Ascending aorta (tissue), 2 donors: ENCODE measurements at regions not wholly inside any gene's neighbourhood (a gene's known extent, or its start where the extent isn't known, plus 50 kb on each side); places are given as distances from the start of the nearest gene placed in this dataset.

Experiments used
- DNase-seq, 2 donors: peaks; one replicate each; pipeline ENCODE4 v3.0.0-alpha.2; 2019; ENCODE audit warnings: low spot score in 2 of 2
- H3K27ac ChIP-seq, 2 donors: fragments of 200-600 bp; sonication (generic); one replicate each; pipeline ENCODE4 v1.5.1; 2016 to 2017; ENCODE audit warnings: mild to moderate bottlenecking in 1 of 2
- H3K27me3 ChIP-seq: fragments of 200-600 bp; sonication (generic); one replicate; pipeline ENCODE4 v1.5.1; 2017
- H3K36me3 ChIP-seq, 2 donors: fragments of 200-600 bp; sonication (generic); one replicate each; pipeline ENCODE4 v1.5.1; 2016
- H3K4me1 ChIP-seq, 2 donors: fragments of 200-600 bp; sonication (generic); one replicate each; pipeline ENCODE4 v1.5.1; 2016 to 2017; ENCODE audit warnings: mild to moderate bottlenecking in 1 of 2
- H3K4me3 ChIP-seq, 2 donors: fragments of 200-600 bp; sonication (generic); one replicate each; pipeline ENCODE4 v1.5.1; 2016 to 2017; ENCODE audit warnings: mild to moderate bottlenecking in 1 of 2
- H3K9me3 ChIP-seq, 2 donors: fragments of 200-600 bp; sonication (generic); one replicate each; pipeline ENCODE4 v1.5.1; 2016
- CTCF ChIP-seq, 3 experiments: fragments of 200-600 bp in 2 of 3; fragments of 450-650 bp in 1 of 3; sonication (generic) in 2 of 3; IDR thresholded peaks; one replicate each; pipeline ENCODE4 v1.5.1; 2016 to 2019; ENCODE audit warnings: antibody characterized with exemption in 3 of 3, mild to moderate bottlenecking in 1 of 3, moderate library complexity in 1 of 3
- intact Hi-C: fragments of 100-400 bp; cut with DNase I; formaldehyde crosslinking; loops from one replicate; pipeline ENCODE4 v1.15.1; 2023

DNA sequence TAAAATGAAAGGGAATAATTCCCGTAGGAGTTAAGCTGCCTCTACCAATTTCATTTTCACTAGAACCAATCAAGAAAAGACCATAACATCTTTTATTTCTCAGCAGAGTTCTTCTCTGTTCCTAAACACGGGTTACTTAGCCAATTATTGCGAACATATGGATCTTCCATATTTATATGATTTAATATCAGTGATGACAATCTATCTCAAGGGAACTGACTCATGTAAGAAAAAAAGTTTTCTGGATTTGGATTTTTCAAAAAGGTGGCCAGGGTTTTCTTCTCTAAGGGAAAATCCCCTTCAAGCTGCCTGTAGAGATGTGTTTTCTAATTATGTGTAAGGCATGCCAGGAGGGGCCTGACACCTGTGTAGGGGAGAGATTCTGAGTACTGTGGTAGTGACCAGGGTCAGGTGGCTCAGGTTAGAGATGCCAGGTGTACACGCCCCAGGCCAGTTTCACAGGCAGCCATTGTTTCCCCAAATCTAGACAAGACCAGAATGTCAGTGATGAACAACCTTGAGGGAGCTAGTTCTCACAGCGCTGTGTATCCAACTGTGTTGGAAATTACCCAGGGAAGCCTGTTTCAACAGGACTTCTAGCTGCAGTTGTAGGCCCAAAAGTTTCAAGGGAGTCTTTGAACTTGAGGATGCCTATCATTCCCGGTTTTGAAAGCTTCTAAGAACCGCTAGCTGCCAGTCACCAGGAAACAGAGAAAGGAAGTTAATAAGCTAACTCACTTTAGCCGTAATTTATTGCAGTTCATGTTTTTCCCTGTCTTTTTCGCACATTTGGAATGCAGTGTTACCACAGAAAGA is 572.5 kb upstream of the RGMB start:
- intact Hi-C loops, result no loop called here
- Histone ChIP-seq H3K27ac (no peak overlapping the region), H3K4me3 (no peak overlapping the region)

GRCh38 chr5:98204798-98205197 is 568.7 kb upstream of the RGMB start:
- H3K4me3 ChIP-seq, result no peak overlapping the region
- no peaks in the 10 kb centered on the region for H3K4me1 ChIP-seq
- no peaks in the 10 kb centered on the region for H3K27me3 ChIP-seq
- no peaks in the 10 kb centered on the region for H3K9me3 ChIP-seq
- H3K27ac ChIP-seq, result no peak overlapping the region
- intact Hi-C loops, result no loop called here
- H3K36me3 ChIP-seq, result no peaks in the 10 kb centered on the region
- no peak for TF ChIP-seq CTCF (IDR thresholded peaks at IDR 0.05)
- DNase-seq, result no peak

More for the DNA sequence above, 572.5 kb upstream of the RGMB start:
- Histone ChIP-seq H3K27me3 (no peaks in the 10 kb centered on the region), H3K9me3 (no peaks in the 10 kb centered on the region), H3K36me3 (no peaks in the 10 kb centered on the region), H3K4me1 (no peaks in the 10 kb centered on the region)
- no peak for DNase-seq
- no peak for TF ChIP-seq CTCF (IDR thresholded peaks at IDR 0.05)

- TF ChIP-seq CTCF (IDR thresholded peaks at IDR 0.05), result no peak
- no peaks in the 10 kb centered on the region for H3K27me3 ChIP-seq
Measured at GRCh38 chr5:98205691-98206461, 567.6 kb upstream of the RGMB start.

DNA sequence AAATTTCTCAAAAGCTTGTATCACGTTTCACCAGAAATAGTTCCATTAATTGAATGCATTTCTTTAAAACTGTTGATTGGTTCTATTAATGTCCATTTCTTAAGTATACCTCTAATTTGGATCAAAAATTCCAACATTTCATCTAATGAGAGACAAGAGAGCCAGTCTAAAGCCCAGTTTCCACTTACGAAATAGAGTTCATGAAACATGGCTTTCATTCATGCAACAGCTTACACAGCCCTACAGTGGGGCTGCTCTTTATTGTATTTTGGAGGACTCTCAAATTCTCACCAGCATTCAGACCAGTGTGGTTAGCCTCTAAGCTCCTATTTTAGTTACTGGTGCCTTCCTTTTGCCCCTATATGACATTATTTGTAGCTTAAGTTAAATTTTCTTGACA is 566.9 kb upstream of the RGMB start:
- Histone ChIP-seq H3K4me3 (no peak overlapping the region), H3K27me3 (no peaks in the 10 kb centered on the region), H3K27ac (no peak overlapping the region), H3K36me3 (no peaks in the 10 kb centered on the region), H3K9me3 (no peaks in the 10 kb centered on the region), H3K4me1 (no peaks in the 10 kb centered on the region)
- TF ChIP-seq CTCF (IDR thresholded peaks at IDR 0.05), result no peak
- no peak for DNase-seq
- intact Hi-C loops, result no loop called here

More at GRCh38 chr5:98205691-98206461, 567.6 kb upstream of the RGMB start:
- no peak for DNase-seq
- Histone ChIP-seq H3K27ac (no peak overlapping the region), H3K4me3 (no peak overlapping the region), H3K9me3 (no peaks in the 10 kb centered on the region), H3K4me1 (no peaks in the 10 kb centered on the region), H3K36me3 (no peaks in the 10 kb centered on the region)
- intact Hi-C loops, result no loop called here

- intact Hi-C loops, result no loop called here
- no peak for TF ChIP-seq CTCF (IDR thresholded peaks at IDR 0.05)
- no peaks in the 10 kb centered on the region for H3K27me3 ChIP-seq
- H3K9me3 ChIP-seq, result no peaks in the 10 kb centered on the region
- H3K27ac ChIP-seq, result no peak overlapping the region
- H3K4me3 ChIP-seq, result no peak overlapping the region
- H3K4me1 ChIP-seq, result no peaks in the 10 kb centered on the region
- no peak for DNase-seq
- no peaks in the 10 kb centered on the region for H3K36me3 ChIP-seq
Measured at GRCh38 chr5:98209418-98209817, 564.0 kb upstream of the RGMB start.
